ENCODE measurements at regions not wholly inside any gene's neighbourhood (a gene's known extent, or its start where the extent isn't known, plus 50 kb on each side); places are given as distances from the start of the nearest gene placed in this dataset.

DNA sequence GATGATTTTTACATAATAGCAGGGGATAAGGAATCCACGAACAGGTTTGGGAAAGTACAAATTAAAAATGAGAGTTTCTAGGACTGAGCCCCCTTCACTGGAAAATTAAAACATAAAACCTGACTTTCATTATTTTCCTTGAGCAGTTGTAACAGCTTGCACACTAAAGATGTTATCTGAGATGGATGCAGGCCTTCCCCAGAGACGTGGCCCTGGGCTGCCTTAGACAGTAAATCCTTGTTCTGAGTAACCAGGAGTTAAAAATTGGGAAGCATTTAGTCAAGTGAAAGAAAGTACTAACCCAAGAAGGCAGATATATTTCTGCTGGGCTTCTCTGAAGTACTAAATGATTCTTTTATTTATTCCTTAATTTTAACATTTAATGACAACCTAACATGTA, 432.2 kb upstream of the KIF2B start:
- Histone ChIP-seq H2AFZ (ENCODE audit: low read length) (no peak overlapping the region), H3K9me3 (ENCODE audit: low read length) (no peaks in the 10 kb centered on the region), H3K27ac (ENCODE audit: low read depth, low read length, poor library complexity, severe bottlenecking) (no peak overlapping the region), H3K4me3 (ENCODE audit: low read depth, low read length, poor library complexity, severe bottlenecking) (no peak overlapping the region), H3K9ac (ENCODE audit: low read length) (no peak overlapping the region), H3K9me2 (ENCODE audit: low read depth, low read length) (no peaks in the 10 kb centered on the region), H3K4me1 (ENCODE audit: insufficient read depth, low read length, severe bottlenecking) (no peaks in the 10 kb centered on the region), H3K27me3 (ENCODE audit: insufficient read depth, low read length) (no peaks in the 10 kb centered on the region), H3K79me2 (ENCODE audit: insufficient read depth, low read length) (no peaks in the 10 kb centered on the region), H3K4me2 (ENCODE audit: low read length) (no peak overlapping the region), H4K20me1 (ENCODE audit: insufficient read depth, low read length) (no peaks in the 10 kb centered on the region), H3K36me3 (ENCODE audit: insufficient read depth, low read length) (no peaks in the 10 kb centered on the region), H3F3A (ENCODE audit: insufficient read depth, low read length) (no peaks in the 10 kb centered on the region)
- TF ChIP-seq, protein P1, sequence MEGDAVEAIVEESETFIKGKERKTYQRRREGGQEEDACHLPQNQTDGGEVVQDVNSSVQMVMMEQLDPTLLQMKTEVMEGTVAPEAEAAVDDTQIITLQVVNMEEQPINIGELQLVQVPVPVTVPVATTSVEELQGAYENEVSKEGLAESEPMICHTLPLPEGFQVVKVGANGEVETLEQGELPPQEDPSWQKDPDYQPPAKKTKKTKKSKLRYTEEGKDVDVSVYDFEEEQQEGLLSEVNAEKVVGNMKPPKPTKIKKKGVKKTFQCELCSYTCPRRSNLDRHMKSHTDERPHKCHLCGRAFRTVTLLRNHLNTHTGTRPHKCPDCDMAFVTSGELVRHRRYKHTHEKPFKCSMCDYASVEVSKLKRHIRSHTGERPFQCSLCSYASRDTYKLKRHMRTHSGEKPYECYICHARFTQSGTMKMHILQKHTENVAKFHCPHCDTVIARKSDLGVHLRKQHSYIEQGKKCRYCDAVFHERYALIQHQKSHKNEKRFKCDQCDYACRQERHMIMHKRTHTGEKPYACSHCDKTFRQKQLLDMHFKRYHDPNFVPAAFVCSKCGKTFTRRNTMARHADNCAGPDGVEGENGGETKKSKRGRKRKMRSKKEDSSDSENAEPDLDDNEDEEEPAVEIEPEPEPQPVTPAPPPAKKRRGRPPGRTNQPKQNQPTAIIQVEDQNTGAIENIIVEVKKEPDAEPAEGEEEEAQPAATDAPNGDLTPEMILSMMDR (IDR thresholded peaks at IDR 0.05; ENCODE audit: low read length): no peak
- no peak for TF ChIP-seq EZH2 (IDR thresholded peaks at IDR 0.05; ENCODE audit: borderline replicate concordance, low read length)

DNA sequence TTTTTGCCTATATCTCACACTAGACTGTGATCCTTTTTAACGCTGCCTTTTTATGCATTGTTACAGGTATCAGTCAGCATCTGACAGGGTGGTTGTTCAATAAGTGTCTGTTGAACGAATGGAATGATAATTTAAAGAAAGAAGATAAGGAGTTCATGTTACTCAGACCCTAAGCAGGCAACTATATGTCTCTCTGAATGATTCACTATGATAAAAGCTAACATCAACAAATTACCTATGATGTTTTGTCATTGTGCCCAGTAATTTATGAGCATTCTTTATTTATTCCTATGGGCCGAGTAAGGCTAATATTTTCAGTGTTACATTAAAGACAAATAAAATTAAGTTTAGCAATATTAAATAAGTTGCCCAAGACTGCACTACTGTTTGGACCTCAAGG, 435.0 kb upstream of the KIF2B start:
- H3K27me3 ChIP-seq (ENCODE audit: insufficient read depth, low read length): no peaks in the 10 kb centered on the region

DNA sequence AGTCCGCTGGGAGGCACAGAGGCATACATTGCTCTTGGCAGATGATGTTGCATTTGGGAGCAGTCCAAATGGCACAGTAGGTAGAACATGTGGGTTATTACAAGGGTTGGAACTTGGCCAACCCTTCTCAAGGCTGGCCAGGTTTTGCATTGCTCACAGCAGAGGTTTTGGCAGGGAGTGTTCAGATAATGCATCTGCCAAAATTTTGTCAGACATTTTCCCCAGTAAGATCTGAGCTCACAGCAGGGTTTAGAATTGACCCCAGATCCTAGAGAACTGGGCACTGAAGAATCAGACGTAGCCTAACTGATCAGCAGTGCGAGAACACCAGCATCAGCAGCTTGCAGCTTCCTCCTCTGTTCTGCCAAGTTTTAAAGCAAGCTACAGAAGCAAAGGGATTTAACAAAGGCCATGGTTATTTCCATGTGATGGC, 468.8 kb upstream of the KIF2B start:
- no peaks in the 10 kb centered on the region for H3K27me3 ChIP-seq (ENCODE audit: insufficient read depth, low read length)
- H4K20me1 ChIP-seq (ENCODE audit: insufficient read depth, low read length): no peaks in the 10 kb centered on the region
- no peak overlapping the region for H3K9ac ChIP-seq (ENCODE audit: low read length)
- H2AFZ ChIP-seq (ENCODE audit: low read length): no peak overlapping the region
- no peak overlapping the region for H3K4me3 ChIP-seq (ENCODE audit: low read depth, low read length, poor library complexity, severe bottlenecking)
- H3K9me3 ChIP-seq (ENCODE audit: low read length): no peaks in the 10 kb centered on the region
- no peaks in the 10 kb centered on the region for H3K9me2 ChIP-seq (ENCODE audit: low read depth, low read length)
- no peaks in the 10 kb centered on the region for H3F3A ChIP-seq (ENCODE audit: insufficient read depth, low read length)
- no peak overlapping the region for H3K4me2 ChIP-seq (ENCODE audit: low read length)
- no peaks in the 10 kb centered on the region for H3K79me2 ChIP-seq (ENCODE audit: insufficient read depth, low read length)
- H3K36me3 ChIP-seq (ENCODE audit: insufficient read depth, low read length): no peaks in the 10 kb centered on the region
- no peak for TF ChIP-seq EZH2 (IDR thresholded peaks at IDR 0.05; ENCODE audit: borderline replicate concordance, low read length)
- TF ChIP-seq, protein P1 (IDR thresholded peaks at IDR 0.05; ENCODE audit: low read length): no peak
- no peak overlapping the region for H3K27ac ChIP-seq (ENCODE audit: low read depth, low read length, poor library complexity, severe bottlenecking)
- H3K4me1 ChIP-seq (ENCODE audit: insufficient read depth, low read length, severe bottlenecking): no peaks in the 10 kb centered on the region

More for the DNA sequence above, 435.0 kb upstream of the KIF2B start:
- Histone ChIP-seq H3K4me2 (ENCODE audit: low read length) (no peak overlapping the region), H2AFZ (ENCODE audit: low read length) (no peak overlapping the region), H3K9me3 (ENCODE audit: low read length) (no peaks in the 10 kb centered on the region), H3K27ac (ENCODE audit: low read depth, low read length, poor library complexity, severe bottlenecking) (no peak overlapping the region), H3K9me2 (ENCODE audit: low read depth, low read length) (no peaks in the 10 kb centered on the region), H3K36me3 (ENCODE audit: insufficient read depth, low read length) (no peaks in the 10 kb centered on the region), H3K4me3 (ENCODE audit: low read depth, low read length, poor library complexity, severe bottlenecking) (no peak overlapping the region), H4K20me1 (ENCODE audit: insufficient read depth, low read length) (no peaks in the 10 kb centered on the region), H3K79me2 (ENCODE audit: insufficient read depth, low read length) (no peaks in the 10 kb centered on the region), H3K4me1 (ENCODE audit: insufficient read depth, low read length, severe bottlenecking) (no peaks in the 10 kb centered on the region), H3K9ac (ENCODE audit: low read length) (no peak overlapping the region), H3F3A (ENCODE audit: insufficient read depth, low read length) (no peaks in the 10 kb centered on the region)
- TF ChIP-seq, protein P1 (IDR thresholded peaks at IDR 0.05; ENCODE audit: low read length): no peak
- no peak for TF ChIP-seq EZH2 (IDR thresholded peaks at IDR 0.05; ENCODE audit: borderline replicate concordance, low read length)

All from OCI-LY1 (cell line).